GM13977 (cell line): ENCODE measurements at regions not wholly inside any gene's neighbourhood (a gene's known extent, or its start where the extent isn't known, plus 50 kb on each side); places are given as distances from the start of the nearest gene placed in this dataset.

Experiments used
- DNase-seq: peaks from one replicate; pipeline ENCODE4 v3.0.0; 2012; ENCODE audit warnings: low spot score
- in situ Hi-C: fragments of 300-500 bp; cut with MboI; formaldehyde crosslinking; loops from one replicate; pipeline ENCODE4 v1.12.0; 2022; ENCODE audit warnings: low sequenced_read_pairs, low pct_unique_long_range_greater_than_20kb, mixed read lengths, inconsistent platforms; ENCODE audit not compliant: unreplicated experiment
- TF ChIP-seq, protein P1 (sequence below): IDR thresholded peaks from 2 replicates; pipeline ENCODE4 v1.5.1; 2012; ENCODE audit warnings: mild to moderate bottlenecking, control low read depth; ENCODE audit not compliant: insufficient read depth; ENCODE audit errors: extremely low read depth, missing control alignments

DNA sequence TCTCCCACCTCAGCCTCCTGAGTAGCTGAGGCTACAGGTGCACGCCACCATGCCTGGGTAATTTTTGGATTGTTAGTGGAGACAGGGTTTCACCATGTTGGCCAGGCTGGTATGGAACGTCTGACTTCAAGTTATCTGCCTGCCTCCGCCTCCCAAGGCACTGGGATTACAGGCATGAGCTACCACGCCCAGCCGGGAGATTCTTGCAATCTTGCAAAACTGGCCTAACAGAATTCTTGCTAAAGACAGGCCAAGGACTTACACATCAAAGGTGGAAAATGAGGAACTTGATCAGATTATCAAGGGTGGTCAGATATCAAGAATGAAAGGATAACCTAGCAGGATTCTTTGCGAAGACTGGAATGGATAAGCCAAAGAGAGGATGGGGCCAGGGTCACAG, 98.3 kb upstream of the TIAM1 start:
- in situ Hi-C loops: no loop called here
- no peak for DNase-seq
- TF ChIP-seq, protein P1, sequence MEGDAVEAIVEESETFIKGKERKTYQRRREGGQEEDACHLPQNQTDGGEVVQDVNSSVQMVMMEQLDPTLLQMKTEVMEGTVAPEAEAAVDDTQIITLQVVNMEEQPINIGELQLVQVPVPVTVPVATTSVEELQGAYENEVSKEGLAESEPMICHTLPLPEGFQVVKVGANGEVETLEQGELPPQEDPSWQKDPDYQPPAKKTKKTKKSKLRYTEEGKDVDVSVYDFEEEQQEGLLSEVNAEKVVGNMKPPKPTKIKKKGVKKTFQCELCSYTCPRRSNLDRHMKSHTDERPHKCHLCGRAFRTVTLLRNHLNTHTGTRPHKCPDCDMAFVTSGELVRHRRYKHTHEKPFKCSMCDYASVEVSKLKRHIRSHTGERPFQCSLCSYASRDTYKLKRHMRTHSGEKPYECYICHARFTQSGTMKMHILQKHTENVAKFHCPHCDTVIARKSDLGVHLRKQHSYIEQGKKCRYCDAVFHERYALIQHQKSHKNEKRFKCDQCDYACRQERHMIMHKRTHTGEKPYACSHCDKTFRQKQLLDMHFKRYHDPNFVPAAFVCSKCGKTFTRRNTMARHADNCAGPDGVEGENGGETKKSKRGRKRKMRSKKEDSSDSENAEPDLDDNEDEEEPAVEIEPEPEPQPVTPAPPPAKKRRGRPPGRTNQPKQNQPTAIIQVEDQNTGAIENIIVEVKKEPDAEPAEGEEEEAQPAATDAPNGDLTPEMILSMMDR: no peak

DNA sequence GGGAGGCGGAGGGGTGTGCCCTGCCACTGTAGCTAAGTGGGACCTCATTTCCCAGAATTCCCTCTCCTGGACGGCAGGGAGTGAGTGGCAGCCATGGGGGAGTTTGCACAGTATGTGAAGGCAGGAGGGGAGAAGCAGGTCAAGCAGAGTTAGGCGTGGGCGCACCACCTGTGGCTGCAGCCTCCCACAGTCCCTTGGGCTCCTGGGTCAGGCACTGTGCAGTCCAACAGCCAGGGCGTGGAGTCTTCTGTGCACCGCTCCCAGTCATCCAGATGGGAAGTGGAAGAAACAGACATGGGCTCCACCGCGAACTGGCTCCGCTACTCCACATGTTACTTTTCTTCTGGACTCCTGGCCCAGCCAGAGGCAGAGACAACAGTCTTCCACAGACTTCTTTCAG, 85.4 kb upstream of the TIAM1 start:
- no peak for DNase-seq
- in situ Hi-C loops: no loop called here
- TF ChIP-seq, protein P1: no peak

DNA sequence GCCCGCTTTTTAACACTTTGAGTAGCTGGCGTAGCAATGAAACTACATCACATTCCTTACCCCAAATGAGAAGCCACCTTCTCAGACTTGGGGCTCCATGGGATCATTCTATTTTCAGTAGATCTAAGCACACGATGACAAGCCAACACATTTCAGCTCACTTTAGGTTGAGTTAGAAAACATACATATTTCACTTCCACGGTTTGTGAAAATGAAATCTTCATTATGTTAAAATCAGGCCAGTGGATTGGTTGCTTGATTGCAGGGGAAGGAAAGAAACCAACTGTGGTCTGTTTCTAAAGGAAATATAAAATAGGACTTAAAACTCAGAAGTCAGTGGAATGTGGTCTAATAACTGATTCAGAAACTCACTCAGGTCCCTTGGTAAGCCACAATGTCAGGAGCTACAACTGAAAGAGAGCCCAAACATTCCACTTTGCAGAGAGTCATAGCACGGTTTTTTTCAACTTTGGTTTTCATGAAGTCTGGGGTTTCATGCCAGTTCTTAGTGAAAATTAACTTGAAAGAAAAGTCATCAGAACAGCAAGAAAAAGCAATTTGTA, 82.3 kb upstream of the TIAM1 start:
- in situ Hi-C loops: no loop called here
- TF ChIP-seq, protein P1: no peak
- no peak for DNase-seq

DNA sequence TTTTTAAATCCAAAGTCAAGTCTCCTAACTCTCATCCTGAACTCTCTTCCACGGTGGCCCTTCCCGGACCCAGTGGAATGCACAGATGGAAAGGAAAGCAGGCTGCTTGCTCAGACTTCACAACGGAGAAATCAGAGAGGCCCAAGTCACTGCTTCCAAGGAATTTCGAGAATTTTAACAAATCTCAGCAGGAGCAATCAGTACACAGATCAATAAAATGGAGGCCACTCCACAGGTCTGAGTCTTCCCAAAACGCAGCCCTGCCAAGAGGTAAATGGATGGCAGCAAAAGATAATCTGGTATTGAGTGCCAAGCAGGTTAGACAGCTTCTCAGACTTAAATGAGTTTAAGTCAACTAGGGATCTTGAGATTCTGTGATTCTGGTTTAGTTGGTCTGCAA, 81.1 kb upstream of the TIAM1 start:
- TF ChIP-seq, protein P1: no peak
- in situ Hi-C loops: no loop called here
- no peak for DNase-seq

DNA sequence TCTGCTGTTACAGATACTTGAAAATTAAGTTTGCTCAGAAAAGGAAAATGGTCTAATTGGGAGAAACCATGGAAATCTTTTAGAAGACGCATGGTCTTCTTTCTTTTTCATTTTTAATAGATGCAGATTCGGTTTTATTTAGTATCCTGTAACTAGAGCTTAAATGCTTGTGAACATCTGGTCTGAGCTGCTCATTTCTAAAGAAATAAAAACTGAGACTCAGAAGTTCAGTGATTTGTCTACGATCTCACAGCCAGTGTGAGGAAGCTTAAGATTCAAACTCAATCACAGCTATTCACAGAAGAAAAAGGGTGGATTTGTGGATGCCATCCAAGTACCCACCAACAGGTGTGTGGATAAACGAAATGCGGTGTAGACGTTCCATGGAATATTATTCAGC, 80.0 kb upstream of the TIAM1 start:
- TF ChIP-seq, protein P1: no peak
- no peak for DNase-seq
- in situ Hi-C loops: no loop called here

DNA sequence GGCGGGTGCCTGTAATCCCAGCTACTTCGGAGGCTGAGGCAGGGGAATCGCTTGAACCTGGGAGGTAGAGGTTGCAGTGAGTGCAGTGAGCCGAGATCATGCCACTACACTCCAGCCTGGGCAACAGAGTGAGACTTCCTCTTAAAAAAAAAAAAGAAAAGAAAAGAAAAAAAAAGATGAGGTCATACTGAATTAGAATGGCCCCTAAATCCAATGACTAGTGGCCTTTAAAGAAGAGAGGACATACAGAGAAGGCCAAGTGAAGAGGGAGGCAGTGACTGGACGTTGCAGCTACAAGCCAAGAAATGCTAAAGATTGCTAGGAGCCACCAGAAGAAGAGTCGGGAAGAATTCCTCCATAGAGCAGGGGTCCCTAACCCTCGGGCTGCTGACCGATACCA, 76.9 kb upstream of the TIAM1 start:
- TF ChIP-seq, protein P1: no peak
- no peak for DNase-seq
- in situ Hi-C loops: no loop called here

DNA sequence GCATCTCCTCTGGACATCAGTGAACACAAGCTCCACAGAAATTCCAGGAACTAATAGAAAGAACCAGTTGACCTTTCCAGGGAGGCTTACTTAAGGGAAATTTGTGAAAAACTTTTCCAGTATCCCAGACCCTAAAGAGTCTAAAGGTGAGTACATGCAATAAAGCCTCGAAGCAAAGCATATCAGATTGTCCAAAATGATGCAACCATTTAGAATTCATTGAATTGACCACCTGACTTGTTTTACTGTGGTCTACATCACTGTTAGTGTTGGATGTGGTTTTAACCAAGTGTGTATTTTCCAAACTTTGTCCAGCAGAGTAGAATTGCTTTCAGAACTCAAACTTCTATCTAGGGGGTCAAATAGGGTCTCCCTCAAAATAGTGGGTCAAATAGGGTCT, 76.3 kb upstream of the TIAM1 start:
- no peak for DNase-seq
- in situ Hi-C loops: no loop called here
- TF ChIP-seq, protein P1: no peak
